ENCODE measurements at regions not wholly inside any gene's neighbourhood (a gene's known extent, or its start where the extent isn't known, plus 50 kb on each side); places are given as distances from the start of the nearest gene placed in this dataset.

- no peak overlapping the region for H3K4me3 ChIP-seq
- TF ChIP-seq POLR2A (IDR thresholded peaks at IDR 0.05) = no peak
- no peaks in the 10 kb centered on the region for H3K36me3 ChIP-seq
- no peak overlapping the region for H3K27ac ChIP-seq
- intact Hi-C loops (cut with DNase I) = loop anchor here (5.0 to 10.0 kb wide), 3 partner anchors 73 to 223 kb away; no protein-coding TSS in a partner anchor
- no peaks in the 10 kb centered on the region for H3K4me1 ChIP-seq
- H3K9me3 ChIP-seq = no peaks in the 10 kb centered on the region
- WGBS (ENCODE audit: insufficient coverage, low coverage, low lambda C conversion rate, missing lambda C conversion rate) = 74% methylated on average over 17 of the region's 32 CpGs
- H3K27me3 ChIP-seq = no peaks in the 10 kb centered on the region
- ATAC-seq (no peak), DNase-seq (no peak)
These were observed 192.1 kb downstream of the IGLL1 start for GRCh38 chr22:23387827-23388516.

GRCh38 chr22:23386822-23387580, 193.1 kb downstream of the IGLL1 start:
- intact Hi-C loops (cut with DNase I) = loop anchor here (5.0 to 10.0 kb wide), 3 partner anchors 72 to 222 kb away; no protein-coding TSS in a partner anchor
- H3K9me3 ChIP-seq = no peaks in the 10 kb centered on the region
- H3K36me3 ChIP-seq = no peaks in the 10 kb centered on the region
- no peak overlapping the region for H3K27ac ChIP-seq
- ATAC-seq (no peak), DNase-seq (no peak)
- H3K4me1 ChIP-seq = no peaks in the 10 kb centered on the region
- TF ChIP-seq CTCF (IDR thresholded peaks at IDR 0.05) (no peak), POLR2A (IDR thresholded peaks at IDR 0.05) (no peak)
- H3K27me3 ChIP-seq = no peaks in the 10 kb centered on the region
- no CpG with 5 or more reads among the region's 12 CpGs for WGBS (ENCODE audit: insufficient coverage, low coverage, low lambda C conversion rate, missing lambda C conversion rate)
- H3K4me3 ChIP-seq = no peak overlapping the region

- no peaks in the 10 kb centered on the region for H3K36me3 ChIP-seq
- DNase-seq = peak; percentile 81 to 87 (median 84)
- no CpG with 5 or more reads among the region's 20 CpGs for WGBS (ENCODE audit: insufficient coverage, low coverage, low lambda C conversion rate, missing lambda C conversion rate)
- no peaks in the 10 kb centered on the region for H3K4me1 ChIP-seq
- H3K27me3 ChIP-seq = no peaks in the 10 kb centered on the region
- no peaks in the 10 kb centered on the region for H3K9me3 ChIP-seq
- no peak overlapping the region for H3K27ac ChIP-seq
- no peak overlapping the region for H3K4me3 ChIP-seq
- intact Hi-C loops (cut with DNase I) = loop anchor here (5.0 to 10.0 kb wide), 3 partner anchors 71 to 221 kb away; no protein-coding TSS in a partner anchor
- TF ChIP-seq CTCF (IDR thresholded peaks at IDR 0.05) (peak; percentile 97 to 98 (median 98)), POLR2A (IDR thresholded peaks at IDR 0.05) (no peak)
- peak; percentile 84 to 97 (median 94) for ATAC-seq
These were observed 194.1 kb downstream of the IGLL1 start for GRCh38 chr22:23385678-23386631.

- Histone ChIP-seq H3K27ac (no peak overlapping the region), H3K27me3 (no peaks in the 10 kb centered on the region), H3K9me3 (no peaks in the 10 kb centered on the region), H3K4me3 (no peak overlapping the region), H3K4me1 (no peaks in the 10 kb centered on the region), H3K36me3 (no peaks in the 10 kb centered on the region)
- 0% methylated on average over 1 of the region's 14 CpGs for WGBS (ENCODE audit: insufficient coverage, low coverage, low lambda C conversion rate, missing lambda C conversion rate)
- intact Hi-C loops (cut with DNase I) = loop anchor here (5.0 to 10.0 kb wide), 3 partner anchors 70 to 220 kb away; no protein-coding TSS in a partner anchor
- DNase-seq = no peak
- TF ChIP-seq CTCF (IDR thresholded peaks at IDR 0.05) (no peak), POLR2A (IDR thresholded peaks at IDR 0.05) (no peak)
- ATAC-seq = no peak
These were observed 195.0 kb downstream of the IGLL1 start for GRCh38 chr22:23384923-23385677.

All from right lobe of liver (tissue), 6 donors.